SK-N-SH (cell line): ENCODE measurements at regions not wholly inside any gene's neighbourhood (a gene's known extent, or its start where the extent isn't known, plus 50 kb on each side); places are given as distances from the start of the nearest gene placed in this dataset.

Experiments
- CTCF ChIA-PET: fragments of 300-600, 350-600 bp; formaldehyde crosslinking; extraction: SDS; loops from one replicate; lab custom pipeline; 2021; lab: Yijun Ruan, JAX
- POLR2A ChIA-PET: fragments of 350-600 bp; sonication (Branson Sonifier 250); formaldehyde crosslinking; extraction: SDS; loops from one replicate; lab custom pipeline; 2020; ENCODE audit warnings: antibody characterized with exemption, inconsistent platforms; lab: Yijun Ruan, JAX
- DNase-seq: peaks from one replicate; pipeline ENCODE4 v3.0.0; 2012
- H2AFZ ChIP-seq: fragments of 200-600 bp; sonication (generic); 2 replicates; pipeline ENCODE4 v1.8.1; 2016; ENCODE audit warnings: antibody characterized with exemption, mild to moderate bottlenecking, low read depth
- H3F3A ChIP-seq: fragments of 200-600 bp; sonication (generic); replicated peaks from 2 replicates; pipeline ENCODE3; 2016; ENCODE audit warnings: antibody characterized with exemption, mild to moderate bottlenecking; ENCODE audit not compliant: insufficient read depth
- H3K27ac ChIP-seq, 2 experiments: fragments of 200-500 bp in 1 of 2; fragments of 200-600 bp in 1 of 2; sonication (Bioruptor generic) in 1 of 2; sonication (generic), shearing (Covaris generic) in 1 of 2; 2 replicates each; pipeline versions ENCODE4 v1.5.1 to v1.6.1; 2014 to 2016; ENCODE audit warnings: low read depth in 2 of 2, inconsistent platforms in 1 of 2, low read length in 1 of 2, mild to moderate bottlenecking in 1 of 2, mixed read lengths in 1 of 2
- H3K27me3 ChIP-seq: fragments of 200-600 bp; sonication (generic), shearing (Covaris generic); 2 replicates; pipeline ENCODE4 v1.6.1; 2016; ENCODE audit warnings: mixed run types; ENCODE audit not compliant: insufficient read depth
- H3K36me3 ChIP-seq, 2 experiments: fragments of 200-500 bp in 1 of 2; fragments of 200-600 bp in 1 of 2; sonication (Bioruptor generic) in 1 of 2; sonication (generic) in 1 of 2; replicated peaks in 1 of 2; 2 replicates each; pipeline versions ENCODE3 to v1.5.1; 2014 to 2016; ENCODE audit warnings: low read length in 1 of 2, mild to moderate bottlenecking in 1 of 2; ENCODE audit not compliant: insufficient read depth in 2 of 2, control insufficient read depth in 1 of 2
- H3K4me1 ChIP-seq, 2 experiments: fragments of 200-500 bp in 1 of 2; fragments of 200-600 bp in 1 of 2; sonication (Bioruptor generic) in 1 of 2; sonication (generic), shearing (Covaris generic) in 1 of 2; 2 replicates each; pipeline versions ENCODE4 v1.5.1 to v1.6.1; 2014 to 2016; ENCODE audit warnings: low read depth in 1 of 2, low read length in 1 of 2, mixed run types in 1 of 2; ENCODE audit not compliant: insufficient read depth in 2 of 2, control insufficient read depth in 1 of 2
- H3K4me2 ChIP-seq: fragments of 200-600 bp; sonication (generic), shearing (Covaris generic); 2 replicates; pipeline ENCODE4 v1.6.1; 2017; ENCODE audit warnings: mixed run types
- H3K4me3 ChIP-seq, 2 experiments: fragments of 200-500 bp in 1 of 2; fragments of 200-600 bp in 1 of 2; sonication (Bioruptor generic) in 1 of 2; sonication (generic), shearing (Covaris generic) in 1 of 2; 2 replicates each; pipeline versions ENCODE4 v1.5.1 to v1.8.1; 2014 to 2016; ENCODE audit warnings: low read depth in 2 of 2, inconsistent platforms in 1 of 2, low read length in 1 of 2, mild to moderate bottlenecking in 1 of 2, mixed read lengths in 1 of 2, moderate library complexity in 1 of 2
- H3K79me2 ChIP-seq: fragments of 200-600 bp; sonication (generic); 2 replicates; pipeline ENCODE4 v1.8.1; 2017; ENCODE audit warnings: mild to moderate bottlenecking; ENCODE audit not compliant: insufficient read depth
- H3K9ac ChIP-seq: fragments of 200-600 bp; sonication (generic); 2 replicates; pipeline ENCODE4 v1.6.1; 2017; ENCODE audit warnings: mixed run types
- H3K9me2 ChIP-seq: fragments of 200-600 bp; sonication (generic); 2 replicates; pipeline ENCODE4 v1.6.1; 2017; ENCODE audit warnings: mixed run types
- H3K9me3 ChIP-seq: fragments of 200-600 bp; sonication (generic); 2 replicates; pipeline ENCODE4 v1.6.1; 2017; ENCODE audit warnings: mixed run types, mild to moderate bottlenecking, moderate library complexity
- H4K20me1 ChIP-seq: fragments of 200-600 bp; sonication (generic); 2 replicates; pipeline ENCODE4 v1.6.1; 2017; ENCODE audit warnings: mild to moderate bottlenecking, mixed run types; ENCODE audit not compliant: insufficient read depth
- ELF1 ChIP-seq: IDR thresholded peaks from 2 replicates; pipeline ENCODE4 v1.4.0; 2012
- EZH2phosphoT487 ChIP-seq: fragments of 200-600 bp; sonication (generic); IDR thresholded peaks from 2 replicates; pipeline ENCODE4 v1.6.1; 2017; ENCODE audit warnings: low read depth, mixed run types, mild to moderate bottlenecking, antibody characterized with exemption, moderate library complexity, borderline replicate concordance
- FOXM1 ChIP-seq: IDR thresholded peaks from 2 replicates; pipeline ENCODE4 v1.4.0; 2012; ENCODE audit warnings: low read depth, mild to moderate bottlenecking
- JUND ChIP-seq: IDR thresholded peaks from 2 replicates; pipeline ENCODE4 v1.4.0; 2012
- MAX ChIP-seq: IDR thresholded peaks from 2 replicates; pipeline ENCODE4 v1.4.0; 2012; ENCODE audit warnings: low read depth
- NFIC ChIP-seq: IDR thresholded peaks from 2 replicates; pipeline ENCODE4 v1.4.0; 2012; ENCODE audit warnings: borderline replicate concordance
- RAD21 ChIP-seq: IDR thresholded peaks from 2 replicates; pipeline ENCODE4 v1.6.1; 2012; ENCODE audit warnings: mild to moderate bottlenecking, low read length
- RXRA ChIP-seq: IDR thresholded peaks from 2 replicates; pipeline ENCODE4 v1.4.0; 2012; ENCODE audit warnings: low read depth, mild to moderate bottlenecking, borderline replicate concordance
- TEAD4 ChIP-seq: IDR thresholded peaks from 2 replicates; pipeline ENCODE4 v1.4.0; 2012; ENCODE audit warnings: mild to moderate bottlenecking, borderline replicate concordance; ENCODE audit not compliant: insufficient read depth
- YY1 ChIP-seq: IDR thresholded peaks from 2 replicates; pipeline ENCODE4 v1.4.0; 2012; ENCODE audit warnings: low read depth, mild to moderate bottlenecking
- WGBS: methylation state at CpG from one replicate; pipeline ENCODE4 v1.1.6; 2017; ENCODE audit warnings: low lambda C conversion rate; 5-methylcytosine and 5-hydroxymethylcytosine counted together
- TF ChIP-seq, protein P1 (sequence below): IDR thresholded peaks from 2 replicates; pipeline ENCODE4 v1.4.0; 2012; ENCODE audit warnings: low read depth, borderline replicate concordance
- TF ChIP-seq, protein P2 (sequence below): fragments of 150-350 bp; IDR thresholded peaks from 2 replicates; pipeline ENCODE4 v1.6.1; 2016; ENCODE audit warnings: mild to moderate bottlenecking, low read depth, low read length
- TF ChIP-seq, protein P3 (sequence below): IDR thresholded peaks from 2 replicates; pipeline ENCODE4 v1.4.0; 2012; ENCODE audit warnings: low read depth, borderline replicate concordance
- TF ChIP-seq, protein P4 (sequence below): fragments of 200-600 bp; sonication (generic); IDR thresholded peaks from 2 replicates; pipeline ENCODE4 v1.6.1; 2017; ENCODE audit warnings: antibody characterized with exemption, mild to moderate bottlenecking, moderate library complexity

DNA sequence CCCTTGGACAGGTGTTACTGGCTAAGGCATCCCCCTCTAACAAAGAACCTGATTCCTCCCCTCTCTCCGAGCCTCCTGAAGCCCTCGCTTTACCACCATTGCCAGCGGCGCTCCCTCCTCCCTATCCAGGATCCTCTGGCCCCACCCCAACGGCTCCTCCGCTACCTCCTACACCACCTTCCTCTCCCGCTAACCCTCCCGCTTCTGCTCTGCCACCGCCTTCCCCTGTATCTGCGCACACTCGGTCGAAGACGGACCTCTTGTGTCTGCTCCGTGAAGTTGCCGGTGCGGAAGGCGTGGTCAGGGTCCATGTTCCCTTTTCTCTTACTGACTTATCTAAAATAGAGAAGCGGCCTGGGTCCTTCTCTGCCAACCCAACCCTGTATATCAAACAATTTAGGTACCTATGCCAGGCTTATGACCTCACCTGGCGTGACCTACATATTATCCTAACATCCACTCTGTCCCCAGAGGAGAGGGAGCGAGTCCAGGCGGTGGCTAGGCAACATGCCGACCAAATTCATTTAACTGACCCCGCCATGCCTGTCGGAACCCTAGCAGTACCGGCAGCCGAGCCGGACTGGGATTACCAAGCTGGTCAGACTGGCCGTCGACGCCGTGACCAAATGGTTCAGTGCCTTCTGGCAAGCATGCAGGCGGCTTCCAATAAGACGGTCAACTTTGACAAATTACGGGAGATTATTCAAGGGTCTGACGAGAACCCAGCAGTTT is 958.9 kb downstream of the RPA4 start:
- Histone ChIP-seq H3K9me2 (no peaks in the 10 kb centered on the region), H3K36me3 (no peaks in the 10 kb centered on the region), H3K4me2 (no peak overlapping the region), H3K4me1 (no peaks in the 10 kb centered on the region), H3K9ac (no peak overlapping the region), H3K27ac (no peak overlapping the region), H3K4me3 (no peak overlapping the region), H3K79me2 (no peaks in the 10 kb centered on the region), H4K20me1 (no peaks in the 10 kb centered on the region), H3F3A (no peaks in the 10 kb centered on the region), H3K9me3 (no peaks in the 10 kb centered on the region), H2AFZ (no peak overlapping the region), H3K27me3 (no peaks in the 10 kb centered on the region)
- WGBS: 83% methylated on average over 29 of the region's 35 CpGs
- TF ChIP-seq MAX (no peak), ELF1 (no peak), RAD21 (no peak), NFIC (no peak), EZH2phosphoT487 (no peak), YY1 (no peak), JUND (no peak)
- ChIA-PET CTCF (no interaction called here), POLR2A (no interaction called here)
- DNase-seq: peak; percentile 5

GRCh38 chrX:97843200-97843811 is 959.6 kb downstream of the RPA4 start:
- H4K20me1 ChIP-seq: no peaks in the 10 kb centered on the region
- H3K9me3 ChIP-seq: no peaks in the 10 kb centered on the region
- H3K9ac ChIP-seq: no peak overlapping the region
- H3K4me1 ChIP-seq: no peaks in the 10 kb centered on the region
- ChIA-PET CTCF (no interaction called here), POLR2A (no interaction called here)
- no peak overlapping the region for H2AFZ ChIP-seq
- H3K27me3 ChIP-seq: no peaks in the 10 kb centered on the region
- peak; percentile 2 for DNase-seq
- 58% methylated on average over 13 of the region's 30 CpGs for WGBS
- TF ChIP-seq EZH2phosphoT487: no peak
- TF ChIP-seq RXRA: no peak
- TF ChIP-seq FOXM1: no peak
- TF ChIP-seq RAD21: no peak
- no peak for TF ChIP-seq ELF1
- TF ChIP-seq, protein P1, sequence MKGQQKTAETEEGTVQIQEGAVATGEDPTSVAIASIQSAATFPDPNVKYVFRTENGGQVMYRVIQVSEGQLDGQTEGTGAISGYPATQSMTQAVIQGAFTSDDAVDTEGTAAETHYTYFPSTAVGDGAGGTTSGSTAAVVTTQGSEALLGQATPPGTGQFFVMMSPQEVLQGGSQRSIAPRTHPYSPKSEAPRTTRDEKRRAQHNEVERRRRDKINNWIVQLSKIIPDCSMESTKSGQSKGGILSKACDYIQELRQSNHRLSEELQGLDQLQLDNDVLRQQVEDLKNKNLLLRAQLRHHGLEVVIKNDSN: no peak
- H3K27ac ChIP-seq: no peak overlapping the region
- no peak overlapping the region for H3K4me3 ChIP-seq
- no peaks in the 10 kb centered on the region for H3K36me3 ChIP-seq
- no peaks in the 10 kb centered on the region for H3F3A ChIP-seq
- H3K9me2 ChIP-seq: no peaks in the 10 kb centered on the region
- no peaks in the 10 kb centered on the region for H3K79me2 ChIP-seq
- H3K4me2 ChIP-seq: no peak overlapping the region

DNA sequence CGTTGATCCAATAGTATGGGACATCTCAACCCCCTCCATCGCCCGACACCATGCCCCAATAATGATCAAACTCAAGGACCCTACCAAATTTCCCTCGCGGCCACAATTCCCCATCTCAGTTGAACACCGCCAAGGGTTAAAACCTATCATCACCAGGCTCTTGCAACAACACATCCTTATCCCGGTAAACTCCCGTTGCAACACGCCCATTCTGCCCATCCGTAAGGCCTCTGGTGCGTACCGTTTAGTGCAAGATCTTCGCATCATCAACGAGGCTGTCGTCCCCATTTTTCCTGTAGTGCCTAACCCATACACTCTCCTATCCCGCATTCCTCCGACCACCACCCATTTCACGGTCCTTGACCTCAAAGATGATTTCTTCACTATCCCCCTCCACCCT is 960.5 kb downstream of the RPA4 start:
- Histone ChIP-seq H3K4me1 (no peaks in the 10 kb centered on the region), H3K9ac (no peak overlapping the region), H3K79me2 (no peaks in the 10 kb centered on the region), H3F3A (no peaks in the 10 kb centered on the region), H3K4me3 (no peak overlapping the region), H3K4me2 (no peak overlapping the region), H3K27me3 (no peaks in the 10 kb centered on the region), H3K9me3 (no peaks in the 10 kb centered on the region), H2AFZ (no peak overlapping the region), H3K27ac (no peak overlapping the region), H3K9me2 (no peaks in the 10 kb centered on the region), H3K36me3 (no peaks in the 10 kb centered on the region), H4K20me1 (no peaks in the 10 kb centered on the region)
- POLR2A ChIA-PET: no interaction called here
- peak; percentile 1 for DNase-seq
- 59% methylated on average over 18 of the region's 18 CpGs for WGBS
- CTCF ChIA-PET: no interaction called here
- TF ChIP-seq, protein P2, sequence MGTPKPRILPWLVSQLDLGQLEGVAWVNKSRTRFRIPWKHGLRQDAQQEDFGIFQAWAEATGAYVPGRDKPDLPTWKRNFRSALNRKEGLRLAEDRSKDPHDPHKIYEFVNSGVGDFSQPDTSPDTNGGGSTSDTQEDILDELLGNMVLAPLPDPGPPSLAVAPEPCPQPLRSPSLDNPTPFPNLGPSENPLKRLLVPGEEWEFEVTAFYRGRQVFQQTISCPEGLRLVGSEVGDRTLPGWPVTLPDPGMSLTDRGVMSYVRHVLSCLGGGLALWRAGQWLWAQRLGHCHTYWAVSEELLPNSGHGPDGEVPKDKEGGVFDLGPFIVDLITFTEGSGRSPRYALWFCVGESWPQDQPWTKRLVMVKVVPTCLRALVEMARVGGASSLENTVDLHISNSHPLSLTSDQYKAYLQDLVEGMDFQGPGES: no peak
- TF ChIP-seq TEAD4 (no peak), RAD21 (no peak), FOXM1 (no peak)
- TF ChIP-seq, protein P3, sequence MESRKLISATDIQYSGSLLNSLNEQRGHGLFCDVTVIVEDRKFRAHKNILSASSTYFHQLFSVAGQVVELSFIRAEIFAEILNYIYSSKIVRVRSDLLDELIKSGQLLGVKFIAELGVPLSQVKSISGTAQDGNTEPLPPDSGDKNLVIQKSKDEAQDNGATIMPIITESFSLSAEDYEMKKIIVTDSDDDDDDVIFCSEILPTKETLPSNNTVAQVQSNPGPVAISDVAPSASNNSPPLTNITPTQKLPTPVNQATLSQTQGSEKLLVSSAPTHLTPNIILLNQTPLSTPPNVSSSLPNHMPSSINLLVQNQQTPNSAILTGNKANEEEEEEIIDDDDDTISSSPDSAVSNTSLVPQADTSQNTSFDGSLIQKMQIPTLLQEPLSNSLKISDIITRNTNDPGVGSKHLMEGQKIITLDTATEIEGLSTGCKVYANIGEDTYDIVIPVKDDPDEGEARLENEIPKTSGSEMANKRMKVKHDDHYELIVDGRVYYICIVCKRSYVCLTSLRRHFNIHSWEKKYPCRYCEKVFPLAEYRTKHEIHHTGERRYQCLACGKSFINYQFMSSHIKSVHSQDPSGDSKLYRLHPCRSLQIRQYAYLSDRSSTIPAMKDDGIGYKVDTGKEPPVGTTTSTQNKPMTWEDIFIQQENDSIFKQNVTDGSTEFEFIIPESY: no peak
- TF ChIP-seq, protein P4, sequence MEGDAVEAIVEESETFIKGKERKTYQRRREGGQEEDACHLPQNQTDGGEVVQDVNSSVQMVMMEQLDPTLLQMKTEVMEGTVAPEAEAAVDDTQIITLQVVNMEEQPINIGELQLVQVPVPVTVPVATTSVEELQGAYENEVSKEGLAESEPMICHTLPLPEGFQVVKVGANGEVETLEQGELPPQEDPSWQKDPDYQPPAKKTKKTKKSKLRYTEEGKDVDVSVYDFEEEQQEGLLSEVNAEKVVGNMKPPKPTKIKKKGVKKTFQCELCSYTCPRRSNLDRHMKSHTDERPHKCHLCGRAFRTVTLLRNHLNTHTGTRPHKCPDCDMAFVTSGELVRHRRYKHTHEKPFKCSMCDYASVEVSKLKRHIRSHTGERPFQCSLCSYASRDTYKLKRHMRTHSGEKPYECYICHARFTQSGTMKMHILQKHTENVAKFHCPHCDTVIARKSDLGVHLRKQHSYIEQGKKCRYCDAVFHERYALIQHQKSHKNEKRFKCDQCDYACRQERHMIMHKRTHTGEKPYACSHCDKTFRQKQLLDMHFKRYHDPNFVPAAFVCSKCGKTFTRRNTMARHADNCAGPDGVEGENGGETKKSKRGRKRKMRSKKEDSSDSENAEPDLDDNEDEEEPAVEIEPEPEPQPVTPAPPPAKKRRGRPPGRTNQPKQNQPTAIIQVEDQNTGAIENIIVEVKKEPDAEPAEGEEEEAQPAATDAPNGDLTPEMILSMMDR: no peak
